ENCODE measurements at regions not wholly inside any gene's neighbourhood (a gene's known extent, or its start where the extent isn't known, plus 50 kb on each side); places are given as distances from the start of the nearest gene placed in this dataset.

GRCh38 chr2:221704442-221704841, 132.3 kb upstream of the EPHA4 start:
- TF ChIP-seq, protein P1, sequence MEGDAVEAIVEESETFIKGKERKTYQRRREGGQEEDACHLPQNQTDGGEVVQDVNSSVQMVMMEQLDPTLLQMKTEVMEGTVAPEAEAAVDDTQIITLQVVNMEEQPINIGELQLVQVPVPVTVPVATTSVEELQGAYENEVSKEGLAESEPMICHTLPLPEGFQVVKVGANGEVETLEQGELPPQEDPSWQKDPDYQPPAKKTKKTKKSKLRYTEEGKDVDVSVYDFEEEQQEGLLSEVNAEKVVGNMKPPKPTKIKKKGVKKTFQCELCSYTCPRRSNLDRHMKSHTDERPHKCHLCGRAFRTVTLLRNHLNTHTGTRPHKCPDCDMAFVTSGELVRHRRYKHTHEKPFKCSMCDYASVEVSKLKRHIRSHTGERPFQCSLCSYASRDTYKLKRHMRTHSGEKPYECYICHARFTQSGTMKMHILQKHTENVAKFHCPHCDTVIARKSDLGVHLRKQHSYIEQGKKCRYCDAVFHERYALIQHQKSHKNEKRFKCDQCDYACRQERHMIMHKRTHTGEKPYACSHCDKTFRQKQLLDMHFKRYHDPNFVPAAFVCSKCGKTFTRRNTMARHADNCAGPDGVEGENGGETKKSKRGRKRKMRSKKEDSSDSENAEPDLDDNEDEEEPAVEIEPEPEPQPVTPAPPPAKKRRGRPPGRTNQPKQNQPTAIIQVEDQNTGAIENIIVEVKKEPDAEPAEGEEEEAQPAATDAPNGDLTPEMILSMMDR (IDR thresholded peaks at IDR 0.05): no peak
- H3K4me3 ChIP-seq: no peak overlapping the region
- H3K27ac ChIP-seq: no peak overlapping the region
- no peak for DNase-seq (ENCODE audit: low spot score)

GRCh38 chr2:221693365-221693764, 121.3 kb upstream of the EPHA4 start:
- Histone ChIP-seq H3K27ac (no peak overlapping the region), H3K4me3 (no peak overlapping the region)
- TF ChIP-seq, protein P1 (IDR thresholded peaks at IDR 0.05): no peak
- no peak for DNase-seq (ENCODE audit: low spot score)

DNA sequence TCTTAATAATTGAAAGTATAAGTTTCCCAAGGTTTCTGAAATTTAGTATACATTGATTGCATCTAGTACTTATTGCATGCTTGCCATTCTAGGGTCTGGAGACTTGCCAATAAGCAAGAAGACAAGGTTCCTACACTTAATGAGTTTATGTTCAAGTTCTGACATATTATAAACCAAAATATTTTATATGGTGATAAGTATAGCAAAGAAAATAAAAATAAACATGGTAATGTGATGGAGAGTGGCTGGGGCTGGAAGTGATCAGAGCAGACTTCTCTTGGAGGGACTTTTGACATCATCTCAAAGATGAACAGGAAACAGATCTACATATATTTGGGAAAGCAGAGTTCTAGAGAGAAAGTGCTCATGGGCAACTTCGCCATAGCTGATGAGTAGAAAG, 119.5 kb upstream of the EPHA4 start:
- TF ChIP-seq, protein P1 (IDR thresholded peaks at IDR 0.05): no peak
- DNase-seq (ENCODE audit: low spot score): no peak

DNA sequence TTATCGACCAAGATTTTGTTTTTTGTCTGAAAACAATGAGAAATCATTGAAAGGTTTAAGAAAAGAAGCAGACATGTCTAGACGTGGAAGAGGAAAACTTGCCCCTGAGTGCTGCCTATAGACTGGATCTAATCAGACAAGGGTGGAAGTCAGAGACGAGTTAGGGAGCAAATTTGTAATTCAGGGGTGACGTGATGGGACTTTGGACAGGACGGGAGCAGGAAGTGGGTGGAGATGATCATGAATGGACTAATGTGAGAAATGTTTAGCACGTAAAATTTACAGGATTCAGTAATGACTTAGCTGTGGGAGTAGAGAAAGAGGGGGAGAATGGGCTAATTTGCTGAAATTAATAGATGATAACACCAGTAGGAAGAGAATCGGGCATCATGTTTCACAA, 117.0 kb upstream of the EPHA4 start:
- TF ChIP-seq, protein P1 (IDR thresholded peaks at IDR 0.05): no peak

More for the DNA sequence above, 119.5 kb upstream of the EPHA4 start:
- Histone ChIP-seq H3K27ac (no peak overlapping the region), H3K4me3 (no peak overlapping the region)

DNA sequence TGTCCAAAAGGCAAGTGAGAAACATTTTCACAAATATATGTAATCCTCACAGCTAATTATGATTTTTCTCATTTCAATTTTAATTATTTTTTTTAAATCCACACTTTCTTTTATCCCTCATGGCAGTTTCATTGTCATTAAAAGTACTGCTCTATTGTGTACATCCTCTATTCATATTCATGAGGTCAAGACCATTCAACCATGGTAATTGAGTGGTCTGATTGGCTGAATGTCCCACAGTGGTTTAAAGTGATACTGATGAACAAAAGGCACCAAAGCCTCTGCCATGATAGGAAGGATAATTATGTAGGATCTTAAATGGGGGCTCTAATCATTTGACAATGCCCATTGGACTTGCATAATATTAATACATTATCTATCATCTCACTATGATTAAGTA, 108.4 kb upstream of the EPHA4 start:
- Histone ChIP-seq H3K27ac (no peak overlapping the region), H3K4me3 (no peak overlapping the region)
- no peak for DNase-seq (ENCODE audit: low spot score)

More for the DNA sequence above, 117.0 kb upstream of the EPHA4 start:
- Histone ChIP-seq H3K4me3 (no peak overlapping the region), H3K27ac (no peak overlapping the region)
- DNase-seq (ENCODE audit: low spot score): no peak

GRCh38 chr2:221677688-221678087, 105.6 kb upstream of the EPHA4 start:
- DNase-seq (ENCODE audit: low spot score): no peak
- H3K27ac ChIP-seq: no peak overlapping the region
- TF ChIP-seq, protein P1 (IDR thresholded peaks at IDR 0.05): no peak
- H3K4me3 ChIP-seq: no peak overlapping the region

More for the DNA sequence above, 108.4 kb upstream of the EPHA4 start:
- TF ChIP-seq, protein P1 (IDR thresholded peaks at IDR 0.05): no peak

- no peak for DNase-seq (ENCODE audit: low spot score)
- no peak overlapping the region for H3K27ac ChIP-seq
- TF ChIP-seq, protein P1 (IDR thresholded peaks at IDR 0.05): no peak
- no peak overlapping the region for H3K4me3 ChIP-seq
Observed at GRCh38 chr2:221676566-221677172, 104.6 kb upstream of the EPHA4 start.

All from coronary artery (tissue), 2 donors.